BJ (cell line): ENCODE measurements at regions not wholly inside any gene's neighbourhood (a gene's known extent, or its start where the extent isn't known, plus 50 kb on each side); places are given as distances from the start of the nearest gene placed in this dataset.
"Not testable (repeated sequence)": the region's sequence is repeated elsewhere in the genome, so short reads cannot be mapped to it uniquely, and the experiment has no call there.

ENCODE experiments used
- CTCF ChIA-PET: fragments of 350-600 bp; formaldehyde crosslinking; extraction: SDS; loops from one replicate; lab custom pipeline; 2021; ENCODE audit warnings: antibody characterized with exemption, inconsistent platforms; lab: Yijun Ruan, JAX
- POLR2A ChIA-PET: fragments of 300-600 bp; sonication (Branson Sonifier 250); formaldehyde crosslinking; extraction: SDS; loops from one replicate; lab custom pipeline; 2021; ENCODE audit warnings: antibody characterized with exemption; lab: Charles Lee
- DNase-seq: peaks from one replicate; pipeline ENCODE4 v3.0.0-alpha.2; 2011; ENCODE audit warnings: low read depth
- H3K27me3 ChIP-seq: 2 replicates; pipeline ENCODE4 v1.6.0; 2011; ENCODE audit warnings: low read length; ENCODE audit not compliant: control insufficient read depth, insufficient read depth
- H3K36me3 ChIP-seq: 2 replicates; pipeline ENCODE4 v1.5.1; 2011; ENCODE audit warnings: low read length; ENCODE audit not compliant: control insufficient read depth, insufficient read depth
- H3K4me3 ChIP-seq: 2 replicates; pipeline ENCODE4 v1.5.1; 2011; ENCODE audit warnings: low read depth, mild to moderate bottlenecking, control low read depth, low read length
- CTCF ChIP-seq: IDR thresholded peaks from 2 replicates; pipeline ENCODE4 v1.5.1; 2011; ENCODE audit warnings: low read depth, mild to moderate bottlenecking, control low read depth, inconsistent platforms, low read length, moderate library complexity; ENCODE audit not compliant: insufficient read depth

- TF ChIP-seq CTCF = no peak
- DNase-seq = no peak
- H3K36me3 ChIP-seq = no peaks in the 10 kb centered on the region
- no peaks in the 10 kb centered on the region for H3K27me3 ChIP-seq
- CTCF ChIA-PET = no interaction called here
- no peak overlapping the region for H3K4me3 ChIP-seq
- POLR2A ChIA-PET = no interaction called here
Measured at GRCh38 chr9:30349526-30350513, 2034.6 kb upstream of the ACO1 start.

- TF ChIP-seq CTCF = no peak
- no peak for DNase-seq
- H3K36me3 ChIP-seq = no peaks in the 10 kb centered on the region
- ChIA-PET CTCF (no interaction called here), POLR2A (no interaction called here)
- no peaks in the 10 kb centered on the region for H3K27me3 ChIP-seq
- no peak overlapping the region for H3K4me3 ChIP-seq
Measured at GRCh38 chr9:30356221-30356620, 2028.2 kb upstream of the ACO1 start.

- H3K4me3 ChIP-seq = no peak overlapping the region
- ChIA-PET POLR2A (no interaction called here), CTCF (no interaction called here)
- no peaks in the 10 kb centered on the region for H3K27me3 ChIP-seq
- TF ChIP-seq CTCF = no peak
- no peaks in the 10 kb centered on the region for H3K36me3 ChIP-seq
- DNase-seq = no peak
Measured at GRCh38 chr9:30362373-30362772, 2022.1 kb upstream of the ACO1 start.

GRCh38 chr9:30366140-30366539 is 2018.3 kb upstream of the ACO1 start:
- H3K27me3 ChIP-seq, H3K36me3 ChIP-seq, CTCF ChIA-PET, DNase-seq, H3K4me3 ChIP-seq, POLR2A ChIA-PET: not testable (repeated sequence)

DNA sequence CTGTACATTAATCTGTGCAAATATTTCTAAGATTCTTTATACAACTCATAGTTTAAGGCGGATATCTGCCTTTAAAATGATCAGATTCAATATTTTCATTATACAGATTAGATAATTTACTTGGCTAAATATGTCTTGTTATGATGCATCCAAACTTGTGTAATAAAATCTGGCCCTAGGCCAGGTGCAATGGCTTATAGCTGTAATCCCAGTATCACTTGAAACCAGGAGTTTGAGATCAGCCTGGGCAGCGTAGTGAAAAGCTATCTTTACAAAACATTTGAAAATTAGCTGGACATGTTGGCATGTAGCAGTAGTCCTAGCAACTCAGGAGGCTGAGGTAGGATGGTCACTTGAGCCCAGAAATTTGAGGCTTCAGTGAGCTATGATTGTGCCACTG is 2002.2 kb upstream of the ACO1 start:
- ChIA-PET POLR2A (no interaction called here), CTCF (no interaction called here)
- Histone ChIP-seq H3K4me3 (no peak overlapping the region), H3K27me3 (no peaks in the 10 kb centered on the region), H3K36me3 (no peaks in the 10 kb centered on the region)
- TF ChIP-seq CTCF = no peak
- DNase-seq = no peak
